HL-60 (cell line): ENCODE measurements at regions not wholly inside any gene's neighbourhood (a gene's known extent, or its start where the extent isn't known, plus 50 kb on each side); places are given as distances from the start of the nearest gene placed in this dataset.

Experiments used
- CTCF ChIP-seq: IDR thresholded peaks from one replicate; pipeline ENCODE4 v1.5.1; 2011; ENCODE audit warnings: low read length, control low read depth, inconsistent platforms; ENCODE audit not compliant: insufficient read depth
- GABPA ChIP-seq: IDR thresholded peaks from 2 replicates; pipeline ENCODE4 v1.6.1; 2012; ENCODE audit warnings: low read depth
- POLR2AphosphoS5 ChIP-seq: IDR thresholded peaks from 2 replicates; pipeline ENCODE4 v1.6.1; 2012; ENCODE audit warnings: low read depth
- REST ChIP-seq: IDR thresholded peaks from 2 replicates; pipeline ENCODE4 v1.6.1; 2012; ENCODE audit warnings: low read depth; ENCODE audit not compliant: insufficient replicate concordance
- SPI1 ChIP-seq: IDR thresholded peaks from 2 replicates; pipeline ENCODE4 v1.6.1; 2012; ENCODE audit warnings: low read depth, mild to moderate bottlenecking, borderline replicate concordance

DNA sequence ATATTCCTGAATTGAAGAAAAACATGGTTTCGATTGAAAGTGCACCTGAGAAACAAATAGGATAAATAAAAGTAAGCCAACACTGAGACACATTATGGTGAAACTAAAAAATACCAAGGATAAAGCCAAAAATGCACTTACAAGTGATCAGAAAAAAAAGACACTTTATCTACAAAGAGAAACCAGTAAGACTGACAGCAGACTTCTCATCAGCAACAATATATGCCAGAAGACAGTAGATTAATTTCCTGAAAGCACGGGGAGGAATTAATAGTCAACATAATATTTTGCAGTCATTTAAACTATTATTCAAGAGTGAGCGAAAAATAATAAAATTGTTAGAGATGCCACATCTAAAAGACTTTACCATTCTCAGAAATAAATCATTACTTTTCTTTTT is 172.7 kb upstream of the MAST4 start:
- TF ChIP-seq CTCF (no peak), REST (no peak), GABPA (no peak), POLR2AphosphoS5 (no peak), SPI1 (no peak)
